Esophagus muscularis mucosa (tissue), 4 donors: ENCODE measurements at regions not wholly inside any gene's neighbourhood (a gene's known extent, or its start where the extent isn't known, plus 50 kb on each side); places are given as distances from the start of the nearest gene placed in this dataset.

ENCODE experiments used
- EP300 ChIP-seq: sonication (generic); formaldehyde crosslinking; IDR thresholded peaks from one replicate; pipeline ENCODE4 v1.6.1; 2017; ENCODE audit warnings: antibody characterized with exemption
- POLR2A ChIP-seq: fragments of 450-650 bp; IDR thresholded peaks from one replicate; pipeline ENCODE4 v1.6.1; 2017; ENCODE audit warnings: antibody characterized with exemption, moderate library complexity, mild to moderate bottlenecking, low read depth
- POLR2AphosphoS5 ChIP-seq, 2 donors: sonication (generic); formaldehyde crosslinking; IDR thresholded peaks; one replicate each; pipeline ENCODE4 v1.6.1; 2017; ENCODE audit warnings: antibody characterized with exemption in 2 of 2
- TF ChIP-seq, protein P1 (sequence below), 3 experiments: fragments of 200-600 bp in 2 of 3; fragments of 450-650 bp in 1 of 3; sonication (generic) in 2 of 3; IDR thresholded peaks; one replicate each; pipeline ENCODE4 v1.5.1; 2017 to 2019; ENCODE audit warnings: antibody characterized with exemption in 3 of 3, mild to moderate bottlenecking in 2 of 3, moderate library complexity in 1 of 3

DNA sequence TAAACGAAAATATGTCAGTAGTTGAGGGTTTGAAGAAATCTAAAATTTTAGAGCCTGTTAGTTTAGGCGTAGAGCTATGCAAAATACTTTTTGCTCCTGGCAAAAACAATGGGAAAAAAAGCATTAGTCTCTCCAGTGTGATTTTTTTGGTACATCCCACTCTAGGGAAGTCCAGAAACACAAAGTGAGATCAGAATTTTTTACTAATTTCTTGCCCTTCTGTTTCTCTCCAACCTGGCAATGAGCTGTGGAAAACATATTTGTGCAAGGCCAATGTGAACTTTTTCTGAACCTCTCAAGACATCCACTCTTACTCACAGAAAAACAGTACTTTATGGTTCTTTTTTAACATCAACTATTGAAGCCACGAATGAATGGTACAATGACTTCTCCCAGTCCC is 56.9 kb upstream of the DCN start:
- TF ChIP-seq, protein P1, sequence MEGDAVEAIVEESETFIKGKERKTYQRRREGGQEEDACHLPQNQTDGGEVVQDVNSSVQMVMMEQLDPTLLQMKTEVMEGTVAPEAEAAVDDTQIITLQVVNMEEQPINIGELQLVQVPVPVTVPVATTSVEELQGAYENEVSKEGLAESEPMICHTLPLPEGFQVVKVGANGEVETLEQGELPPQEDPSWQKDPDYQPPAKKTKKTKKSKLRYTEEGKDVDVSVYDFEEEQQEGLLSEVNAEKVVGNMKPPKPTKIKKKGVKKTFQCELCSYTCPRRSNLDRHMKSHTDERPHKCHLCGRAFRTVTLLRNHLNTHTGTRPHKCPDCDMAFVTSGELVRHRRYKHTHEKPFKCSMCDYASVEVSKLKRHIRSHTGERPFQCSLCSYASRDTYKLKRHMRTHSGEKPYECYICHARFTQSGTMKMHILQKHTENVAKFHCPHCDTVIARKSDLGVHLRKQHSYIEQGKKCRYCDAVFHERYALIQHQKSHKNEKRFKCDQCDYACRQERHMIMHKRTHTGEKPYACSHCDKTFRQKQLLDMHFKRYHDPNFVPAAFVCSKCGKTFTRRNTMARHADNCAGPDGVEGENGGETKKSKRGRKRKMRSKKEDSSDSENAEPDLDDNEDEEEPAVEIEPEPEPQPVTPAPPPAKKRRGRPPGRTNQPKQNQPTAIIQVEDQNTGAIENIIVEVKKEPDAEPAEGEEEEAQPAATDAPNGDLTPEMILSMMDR (IDR thresholded peaks at IDR 0.05), result no peak
- TF ChIP-seq POLR2A (no peak), EP300 (no peak), POLR2AphosphoS5 (IDR thresholded peaks at IDR 0.05) (no peak)
